Astrocyte of the spinal cord (primary cell): ENCODE measurements at regions not wholly inside any gene's neighbourhood (a gene's known extent, or its start where the extent isn't known, plus 50 kb on each side); places are given as distances from the start of the nearest gene placed in this dataset.
A peak's percentile ranks its signal among the peaks of the same experiment; 100 is the strongest.

Source experiments
- DNase-seq: peaks from one replicate; pipeline ENCODE4 v3.0.0; 2011; ENCODE audit warnings: low read depth, low spot score
- H3K4me3 ChIP-seq: 2 replicates; pipeline ENCODE4 v1.5.1; 2011; ENCODE audit warnings: low read depth, mild to moderate bottlenecking, low read length, moderate library complexity
- in situ Hi-C: cut with HindIII; loops from 2 replicates; pipeline ENCODE4 v1.10.0; 2017; ENCODE audit warnings: low sequenced_read_pairs
- TF ChIP-seq, protein P1 (sequence below): IDR thresholded peaks from 2 replicates; pipeline ENCODE4 v1.5.1; 2012; ENCODE audit warnings: low read depth, mild to moderate bottlenecking, low read length, inconsistent platforms

- in situ Hi-C loops: no loop called here
- DNase-seq: no peak
- TF ChIP-seq, protein P1, sequence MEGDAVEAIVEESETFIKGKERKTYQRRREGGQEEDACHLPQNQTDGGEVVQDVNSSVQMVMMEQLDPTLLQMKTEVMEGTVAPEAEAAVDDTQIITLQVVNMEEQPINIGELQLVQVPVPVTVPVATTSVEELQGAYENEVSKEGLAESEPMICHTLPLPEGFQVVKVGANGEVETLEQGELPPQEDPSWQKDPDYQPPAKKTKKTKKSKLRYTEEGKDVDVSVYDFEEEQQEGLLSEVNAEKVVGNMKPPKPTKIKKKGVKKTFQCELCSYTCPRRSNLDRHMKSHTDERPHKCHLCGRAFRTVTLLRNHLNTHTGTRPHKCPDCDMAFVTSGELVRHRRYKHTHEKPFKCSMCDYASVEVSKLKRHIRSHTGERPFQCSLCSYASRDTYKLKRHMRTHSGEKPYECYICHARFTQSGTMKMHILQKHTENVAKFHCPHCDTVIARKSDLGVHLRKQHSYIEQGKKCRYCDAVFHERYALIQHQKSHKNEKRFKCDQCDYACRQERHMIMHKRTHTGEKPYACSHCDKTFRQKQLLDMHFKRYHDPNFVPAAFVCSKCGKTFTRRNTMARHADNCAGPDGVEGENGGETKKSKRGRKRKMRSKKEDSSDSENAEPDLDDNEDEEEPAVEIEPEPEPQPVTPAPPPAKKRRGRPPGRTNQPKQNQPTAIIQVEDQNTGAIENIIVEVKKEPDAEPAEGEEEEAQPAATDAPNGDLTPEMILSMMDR: no peak
- H3K4me3 ChIP-seq: no peak overlapping the region
Observed at GRCh38 chr7:113008755-113009154, 77.9 kb downstream of the GPR85 start.

GRCh38 chr7:113004726-113005454, 81.7 kb downstream of the GPR85 start:
- no peak overlapping the region for H3K4me3 ChIP-seq
- TF ChIP-seq, protein P1: no peak

DNA sequence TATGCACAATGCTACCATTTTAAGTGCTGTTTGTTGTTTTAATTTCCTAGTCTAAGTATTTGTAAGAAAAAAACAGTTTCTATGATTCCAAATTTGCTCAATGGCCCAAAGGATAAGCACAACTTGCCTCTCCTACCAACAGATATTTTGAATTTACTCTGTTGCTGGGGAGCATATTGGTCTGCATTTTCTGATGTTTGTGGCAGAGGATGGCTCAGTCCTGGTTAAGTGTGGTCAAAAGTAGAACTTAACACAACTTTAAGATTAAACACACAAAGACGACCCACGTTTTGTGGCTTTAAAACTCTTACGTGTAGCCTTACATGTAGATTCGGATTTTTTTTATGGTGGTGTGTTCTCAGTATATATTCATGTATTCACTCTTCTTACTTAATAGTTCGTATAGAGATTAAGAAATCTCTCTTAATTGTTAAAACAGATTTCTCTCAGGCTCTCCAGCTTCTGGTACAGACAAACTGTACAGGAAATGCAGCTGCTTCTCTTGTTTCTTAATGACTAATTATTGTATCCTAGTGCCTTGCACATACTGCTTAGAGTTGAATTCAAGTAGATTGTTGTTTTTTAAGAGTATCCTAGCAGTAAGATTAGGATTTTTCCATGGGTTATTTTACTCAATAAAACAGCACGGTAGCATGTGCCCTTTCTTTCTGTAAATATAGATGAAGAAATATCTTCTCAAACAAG, 86.2 kb downstream of the GPR85 start:
- no peak overlapping the region for H3K4me3 ChIP-seq
- TF ChIP-seq, protein P1: no peak
- DNase-seq: no peak
- in situ Hi-C loops: no loop called here

More at GRCh38 chr7:113004726-113005454, 81.7 kb downstream of the GPR85 start:
- DNase-seq: no peak
- in situ Hi-C loops: no loop called here

GRCh38 chr7:112997831-112998230, 88.8 kb downstream of the GPR85 start:
- DNase-seq: no peak
- in situ Hi-C loops: no loop called here
- no peak overlapping the region for H3K4me3 ChIP-seq
- TF ChIP-seq, protein P1: no peak

DNA sequence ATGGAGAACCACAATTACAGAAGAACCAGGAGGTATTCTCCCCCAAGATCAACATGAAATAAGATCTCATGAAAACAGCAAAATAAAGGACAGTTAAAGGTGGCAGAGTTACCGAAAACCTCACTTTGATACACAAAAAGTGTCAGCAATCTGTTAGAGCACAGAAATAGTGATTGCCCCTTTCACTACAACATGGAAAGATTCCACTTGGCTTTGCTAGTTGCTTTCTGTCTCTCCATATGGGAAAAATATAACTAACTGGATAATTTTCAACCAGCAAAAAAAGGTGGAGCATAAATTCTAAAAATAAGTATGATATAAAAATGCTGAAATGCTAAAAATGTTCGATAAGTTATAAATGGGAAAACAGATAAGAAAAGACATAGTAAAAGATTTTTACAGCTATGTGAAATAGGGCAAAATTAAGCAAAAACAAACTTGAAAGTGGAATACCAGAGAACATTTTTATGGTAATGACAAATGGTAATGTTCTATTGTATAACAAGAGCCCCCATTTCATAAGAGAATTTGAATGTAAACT, 90.2 kb downstream of the GPR85 start:
- in situ Hi-C loops: no loop called here
- H3K4me3 ChIP-seq: no peak overlapping the region
- TF ChIP-seq, protein P1: no peak
- no peak for DNase-seq

DNA sequence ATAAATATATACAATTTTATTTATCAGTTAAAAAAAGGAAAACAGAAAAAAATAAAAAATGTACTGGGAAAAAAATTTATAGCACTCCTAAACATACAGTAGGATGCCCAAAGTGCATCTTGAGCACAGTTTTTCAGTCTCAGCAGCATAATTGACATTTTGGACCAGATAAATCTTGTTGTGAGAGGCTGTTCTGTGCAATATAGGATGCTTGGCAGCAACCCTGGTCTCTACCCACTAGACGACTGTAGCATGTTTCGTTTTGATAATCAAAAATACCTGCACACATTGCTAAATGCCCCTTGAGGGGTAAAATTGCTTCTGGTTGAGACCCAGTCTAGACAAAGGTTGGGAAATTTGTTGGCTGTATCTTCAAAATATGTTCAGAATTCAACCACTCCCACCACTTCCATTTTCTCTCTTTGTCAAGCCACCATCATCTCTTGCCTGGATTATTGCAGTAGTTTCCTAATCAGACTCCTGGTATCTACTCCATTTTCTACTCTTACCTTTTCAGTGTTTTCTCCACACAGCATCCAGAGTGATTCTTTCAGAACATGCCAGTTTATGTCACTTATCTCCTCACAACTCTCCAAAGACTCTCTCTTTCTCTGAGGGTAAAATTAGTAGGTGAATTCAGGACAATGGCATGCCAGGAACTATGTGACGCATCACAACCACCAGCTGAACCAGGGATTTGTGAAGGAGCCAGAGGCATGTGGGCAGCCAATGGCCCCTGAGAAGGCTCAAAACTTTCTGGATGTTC, 91.4 kb downstream of the GPR85 start:
- in situ Hi-C loops: no loop called here
- TF ChIP-seq, protein P1: no peak
- DNase-seq: peak; percentile 85
- no peak overlapping the region for H3K4me3 ChIP-seq
